B cell (primary cell): ENCODE measurements at regions not wholly inside any gene's neighbourhood (a gene's known extent, or its start where the extent isn't known, plus 50 kb on each side); places are given as distances from the start of the nearest gene placed in this dataset.
"Not testable (repeated sequence)": the region's sequence is repeated elsewhere in the genome, so short reads cannot be mapped to it uniquely, and the experiment has no call there.

ENCODE experiments used
- ATAC-seq: fragments of 200-7000 bp; cut with Tn5 transposase; one replicate; pipeline ENCODE4 v1.10.0; 2021; ENCODE audit warnings: low read depth, mild to moderate bottlenecking, moderate number of reproducible peaks, moderate library complexity
- CTCF ChIA-PET: fragments of 350-600 bp; sonication (Branson Sonifier 250); formaldehyde crosslinking; loops from one replicate; lab custom pipeline; 2021; ENCODE audit warnings: antibody characterized with exemption, inconsistent platforms; lab: Charles Lee
- POLR2A ChIA-PET: fragments of 350-600 bp; sonication (Branson Sonifier 250); formaldehyde crosslinking; loops from one replicate; lab custom pipeline; 2021; ENCODE audit warnings: antibody characterized with exemption; lab: Charles Lee
- DNase-seq: peaks from one replicate; pipeline ENCODE4 v3.0.0; 2013
- H2AFZ ChIP-seq: 2 replicates; pipeline ENCODE4 v1.6.1; 2012; ENCODE audit warnings: mild to moderate bottlenecking, low read depth, low read length; ENCODE audit not compliant: insufficient read depth, poor library complexity, severe bottlenecking
- H3K27ac ChIP-seq, 2 donors: 1 replicate in 1 of 2; 2 replicates in 1 of 2; pipeline ENCODE4 v1.5.1; 2012 to 2013; ENCODE audit warnings: low read length in 2 of 2, mild to moderate bottlenecking in 2 of 2, moderate library complexity in 1 of 2
- H3K27me3 ChIP-seq, 4 experiments: fragments of 200-600 bp in 1 of 4; sonication (generic) in 1 of 4; replicated peaks in 1 of 4; 1 replicate in 2 of 4; 2 replicates in 2 of 4; pipeline versions ENCODE4 v1.6.1 to v1.7.0; 2013 to 2016; ENCODE audit warnings: low read length in 3 of 4, mild to moderate bottlenecking in 2 of 4, mixed read lengths in 1 of 4, moderate library complexity in 1 of 4; ENCODE audit not compliant: insufficient read depth in 4 of 4, control insufficient read depth in 3 of 4; ENCODE audit errors: control extremely low read depth in 1 of 4
- H3K36me3 ChIP-seq, 2 experiments: replicated peaks in 1 of 2; 1 replicate in 1 of 2; 2 replicates in 1 of 2; pipeline versions ENCODE4 v1.6.1 to v1.7.1; 2013; ENCODE audit warnings: low read length in 1 of 2; ENCODE audit not compliant: insufficient read depth in 2 of 2, control insufficient read depth in 1 of 2; ENCODE audit errors: control extremely low read depth in 1 of 2, extremely low read depth in 1 of 2
- H3K4me1 ChIP-seq, 2 donors: fragments of 200-600 bp in 1 of 2; sonication (generic) in 1 of 2; 1 replicate in 1 of 2; 2 replicates in 1 of 2; pipeline versions ENCODE4 v1.5.1 to v1.6.1; 2013 to 2017; ENCODE audit warnings: low read length in 2 of 2; ENCODE audit not compliant: control insufficient read depth in 2 of 2, insufficient read depth in 2 of 2
- H3K4me2 ChIP-seq: replicated peaks from 2 replicates; pipeline ENCODE3; 2012; ENCODE audit warnings: mild to moderate bottlenecking, low read depth, low read length; ENCODE audit not compliant: poor library complexity, severe bottlenecking
- H3K4me3 ChIP-seq, 5 experiments: fragments of 200-600 bp in 1 of 5; sonication (generic) in 1 of 5; 1 replicate in 3 of 5; 2 replicates in 2 of 5; pipeline versions ENCODE4 v1.5.1 to v1.7.0; 2011 to 2016; ENCODE audit warnings: low read length in 4 of 5, mild to moderate bottlenecking in 4 of 5, low read depth in 2 of 5, control low read depth in 1 of 5, moderate library complexity in 1 of 5; ENCODE audit not compliant: insufficient read depth in 1 of 5; ENCODE audit errors: control extremely low read depth in 1 of 5, extremely low read depth in 1 of 5
- H3K79me2 ChIP-seq: fragments of 200-600 bp; sonication (generic); one replicate; pipeline ENCODE4 v1.6.0; 2016; ENCODE audit warnings: low read length; ENCODE audit not compliant: control insufficient read depth, insufficient read depth
- H3K9ac ChIP-seq: fragments of 200-600 bp; sonication (generic); 2 replicates; pipeline ENCODE4 v1.6.1; 2017; ENCODE audit warnings: mild to moderate bottlenecking, low read length, moderate library complexity
- H3K9me3 ChIP-seq, 3 donors: one replicate each; pipeline versions ENCODE4 v1.6.1 to v1.7.1; 2013; ENCODE audit warnings: low read length in 2 of 3; ENCODE audit not compliant: control insufficient read depth in 2 of 3, insufficient read depth in 1 of 3; ENCODE audit errors: control extremely low read depth in 1 of 3
- H4K20me1 ChIP-seq: 2 replicates; pipeline ENCODE4 v1.6.0; 2012; ENCODE audit warnings: mild to moderate bottlenecking, low read length; ENCODE audit not compliant: insufficient read depth, control insufficient read depth, poor library complexity, severe bottlenecking
- H3K27ac Mint-ChIP-seq: one replicate; pipeline ENCODE4 v1.8.0; 2021; ENCODE audit warnings: mixed read lengths
- H3K27me3 Mint-ChIP-seq: one replicate; pipeline ENCODE4 v1.8.0; 2021; ENCODE audit warnings: mixed read lengths
- H3K4me1 Mint-ChIP-seq: one replicate; pipeline ENCODE4 v1.8.0; 2021; ENCODE audit warnings: mixed read lengths
- H3K4me3 Mint-ChIP-seq: one replicate; pipeline ENCODE4 v1.8.0; 2021; ENCODE audit warnings: mixed read lengths
- H3K9me3 Mint-ChIP-seq: one replicate; pipeline ENCODE4 v1.8.0; 2022; ENCODE audit warnings: mixed read lengths; ENCODE audit not compliant: insufficient read depth
- CTCF ChIP-seq: fragments of 200-600 bp; IDR thresholded peaks from one replicate; pipeline ENCODE4 v1.8.0; 2022; ENCODE audit warnings: antibody characterized with exemption, mild to moderate bottlenecking
- EZH2 ChIP-seq: IDR thresholded peaks from 2 replicates; pipeline ENCODE4 v1.6.1; 2012; ENCODE audit warnings: borderline replicate concordance, low read depth, mild to moderate bottlenecking, moderate library complexity, low read length; ENCODE audit not compliant: insufficient read depth, poor library complexity, severe bottlenecking
- WGBS: methylation state at CpG from one replicate; pipeline ENCODE4 v1.1.5; 2013; ENCODE audit warnings: missing lambda C conversion rate; ENCODE audit not compliant: insufficient coverage; 5-methylcytosine and 5-hydroxymethylcytosine counted together
- intact Hi-C: fragments of 100-400 bp; cut with micrococcal nuclease; formaldehyde crosslinking; loops from one replicate; pipeline ENCODE4 v1.10.0; 2022

DNA sequence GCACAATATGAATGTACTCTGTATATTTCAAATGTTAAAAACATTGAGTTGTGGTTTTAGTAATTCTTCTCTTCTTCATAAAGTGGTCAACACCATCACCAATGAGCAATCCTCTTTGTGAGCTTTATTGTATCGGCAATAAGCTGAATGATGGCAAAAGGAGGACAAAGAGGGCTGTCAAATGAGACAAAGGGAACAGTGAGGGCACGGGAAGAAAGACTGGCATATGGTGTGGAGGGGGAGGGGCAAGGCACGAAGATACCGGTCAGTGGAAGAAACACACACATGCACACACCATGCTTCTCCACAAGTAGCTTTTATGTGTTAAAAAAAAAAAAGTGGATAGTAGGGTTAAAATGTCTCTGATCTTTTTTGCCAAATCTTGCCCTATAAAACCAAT lies 506.8 kb upstream of the CITED2 start:
- no peaks in the 10 kb centered on the region for H3K36me3 ChIP-seq
- no CpG with 5 or more reads among the region's 4 CpGs for WGBS
- no peaks in the 10 kb centered on the region for H3K9me3 ChIP-seq
- Mint-ChIP-seq H3K9me3 (no peaks in the 10 kb centered on the region), H3K27me3 (peaks cover 3% of the 10 kb centered on the region), H3K4me1 (peaks cover 24% of the 10 kb centered on the region), H3K4me3 (no peak overlapping the region), H3K27ac (no peak overlapping the region)
- intact Hi-C loops: loop anchor here (5.0 kb wide), 2 partner anchors 561 to 1681 kb away; no protein-coding TSS in a partner anchor
- H3K27ac ChIP-seq: no peak overlapping the region
- H3K9ac ChIP-seq: no peak overlapping the region
- ChIA-PET POLR2A (no interaction called here), CTCF (interaction anchor here (0.5 to 2.3 kb wide), 7 partner anchors 23 to 1684 kb away, joined by 3 to 7 read pairs (median 3); no protein-coding TSS in a partner anchor)
- no peak overlapping the region for H3K4me2 ChIP-seq
- DNase-seq: no peak
- no peak for ATAC-seq
- no peak for TF ChIP-seq EZH2
- TF ChIP-seq CTCF: no peak
- H3K79me2 ChIP-seq: no peaks in the 10 kb centered on the region
- no peaks in the 10 kb centered on the region for H3K27me3 ChIP-seq
- H4K20me1 ChIP-seq: no peaks in the 10 kb centered on the region
- H3K4me1 ChIP-seq: peaks cover 24 to 25% of the 10 kb centered on the region in 2 donors
- no peak overlapping the region for H3K4me3 ChIP-seq
- no peak overlapping the region for H2AFZ ChIP-seq

DNA sequence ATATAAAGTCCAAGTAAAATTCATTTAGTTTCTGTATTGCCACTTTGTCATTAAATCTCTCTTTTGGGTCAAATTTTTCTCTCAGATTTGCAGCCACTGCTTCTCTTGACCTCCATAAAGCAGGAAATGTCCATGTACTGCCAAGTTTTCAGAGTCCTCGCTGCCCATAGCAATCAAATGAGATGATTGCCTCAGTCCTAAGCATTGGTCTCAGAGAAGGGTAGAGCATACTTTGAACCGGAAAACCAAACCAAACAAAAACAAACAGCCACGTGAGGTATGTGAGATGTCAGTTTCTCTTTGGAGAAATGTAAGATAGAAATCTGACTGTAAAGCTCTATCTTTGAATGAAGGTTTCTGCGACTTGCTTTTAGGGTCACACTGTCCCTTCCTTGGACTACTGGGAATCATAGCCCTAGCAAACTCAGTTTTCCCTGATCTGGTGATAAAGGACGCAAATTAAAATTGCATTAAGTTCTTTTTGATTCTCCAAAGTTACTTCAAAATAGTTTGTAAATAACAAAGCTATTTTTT lies 505.4 kb upstream of the CITED2 start:
- DNase-seq (no peak), ATAC-seq (no peak)
- Histone ChIP-seq H3K4me1 (peaks cover 24 to 25% of the 10 kb centered on the region in 2 donors), H3K4me2 (no peak overlapping the region), H3K9ac (no peak overlapping the region), H4K20me1 (no peaks in the 10 kb centered on the region), H3K79me2 (no peaks in the 10 kb centered on the region), H3K27me3 (no peaks in the 10 kb centered on the region), H2AFZ (no peak overlapping the region), H3K36me3 (no peaks in the 10 kb centered on the region), H3K27ac (no peak overlapping the region), H3K4me3 (no peak overlapping the region), H3K9me3 (no peaks in the 10 kb centered on the region)
- WGBS: no CpG with 5 or more reads among the region's 5 CpGs
- intact Hi-C loops: loop anchor here (5.0 kb wide), 2 partner anchors 562 to 1682 kb away; no protein-coding TSS in a partner anchor
- no peak overlapping the region for H3K27ac Mint-ChIP-seq
- H3K9me3 Mint-ChIP-seq: no peaks in the 10 kb centered on the region
- peaks cover 3% of the 10 kb centered on the region for H3K27me3 Mint-ChIP-seq
- ChIA-PET POLR2A (no interaction called here), CTCF (interaction anchor here (0.8 kb wide), 1 partner anchor 25 kb away, joined by 3 read pairs; no protein-coding TSS in a partner anchor)
- peaks cover 24% of the 10 kb centered on the region for H3K4me1 Mint-ChIP-seq
- no peak overlapping the region for H3K4me3 Mint-ChIP-seq
- TF ChIP-seq CTCF (no peak), EZH2 (no peak)

DNA sequence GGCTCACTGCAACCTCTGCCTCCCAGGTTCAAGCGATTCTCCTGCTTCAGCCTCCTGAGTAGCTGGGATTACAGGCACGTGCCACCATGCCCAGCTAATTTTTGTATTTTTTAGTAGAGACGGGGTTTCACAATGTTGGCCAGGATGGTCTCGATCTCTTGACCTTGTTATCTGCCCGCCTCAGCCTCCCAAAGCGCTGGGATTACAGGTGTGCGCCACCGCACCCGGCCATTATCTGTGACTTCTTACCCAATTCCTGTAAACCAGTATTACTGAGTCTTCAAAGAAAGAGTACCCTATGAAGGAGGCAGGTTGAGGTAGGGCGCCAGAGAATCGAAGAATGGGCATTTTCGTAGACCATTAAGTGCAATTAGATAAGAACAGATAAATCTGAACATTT lies 504.8 kb upstream of the CITED2 start:
- ATAC-seq, H4K20me1 ChIP-seq, H3K4me3 ChIP-seq, H3K27ac Mint-ChIP-seq, H3K36me3 ChIP-seq, H3K9me3 ChIP-seq, H3K27ac ChIP-seq, DNase-seq, intact Hi-C loops, H2AFZ ChIP-seq, H3K79me2 ChIP-seq, H3K4me2 ChIP-seq, H3K27me3 Mint-ChIP-seq, H3K9ac ChIP-seq, H3K4me3 Mint-ChIP-seq, H3K9me3 Mint-ChIP-seq, CTCF ChIA-PET, POLR2A ChIA-PET, H3K27me3 ChIP-seq: not testable (repeated sequence)
- peaks cover 21 to 22% of the 10 kb centered on the region in 2 donors for H3K4me1 ChIP-seq
- 98% methylated on average over 6 of the region's 12 CpGs for WGBS
- H3K4me1 Mint-ChIP-seq: peaks cover 20% of the 10 kb centered on the region
